ENCODE measurements at regions not wholly inside any gene's neighbourhood (a gene's known extent, or its start where the extent isn't known, plus 50 kb on each side); places are given as distances from the start of the nearest gene placed in this dataset.
"Not testable (repeated sequence)": the region's sequence is repeated elsewhere in the genome, so short reads cannot be mapped to it uniquely, and the experiment has no call there.

- H3K27me3 ChIP-seq, result no peaks in the 10 kb centered on the region
- no peak overlapping the region for H3K27ac ChIP-seq
- DNase-seq (no peak), ATAC-seq (no peak)
- H3K36me3 ChIP-seq, result no peaks in the 10 kb centered on the region
- no peak overlapping the region for H3K4me3 ChIP-seq
- peaks cover 0 to 15% (median under 1%) of the 10 kb centered on the region in 12 donors for H3K4me1 ChIP-seq
- intact Hi-C loops (cut with DNase I), result no loop called here
- peaks cover 0 to 19% (median 2%) of the 10 kb centered on the region in 12 donors for H3K9me3 ChIP-seq
- TF ChIP-seq POLR2A (IDR thresholded peaks at IDR 0.05) (no peak), CTCF (IDR thresholded peaks at IDR 0.05) (no peak)
- 69 to 81% (median 72%) methylated on average over 5 of the region's 5 CpGs for WGBS, 4 donors
These were observed 99.1 kb upstream of the UGP2 start for GRCh38 chr2:63742580-63742976.

- Histone ChIP-seq H3K4me1 (peaks cover 0 to 15% (median 0%) of the 10 kb centered on the region in 12 donors), H3K4me3 (no peak overlapping the region), H3K9me3 (peaks cover 0 to 19% (median 2%) of the 10 kb centered on the region in 12 donors), H3K27ac (no peak overlapping the region), H3K36me3 (no peaks in the 10 kb centered on the region), H3K27me3 (no peaks in the 10 kb centered on the region)
- WGBS, 4 donors, result 72 to 84% (median 81%) methylated on average over 2 of the region's 2 CpGs
- ATAC-seq, result no peak
- intact Hi-C loops (cut with DNase I), result no loop called here
- TF ChIP-seq CTCF (IDR thresholded peaks at IDR 0.05), result no peak
- TF ChIP-seq POLR2A (IDR thresholded peaks at IDR 0.05), result no peak
- DNase-seq, result no peak
These were observed 98.3 kb upstream of the UGP2 start for GRCh38 chr2:63743170-63743981.

DNA sequence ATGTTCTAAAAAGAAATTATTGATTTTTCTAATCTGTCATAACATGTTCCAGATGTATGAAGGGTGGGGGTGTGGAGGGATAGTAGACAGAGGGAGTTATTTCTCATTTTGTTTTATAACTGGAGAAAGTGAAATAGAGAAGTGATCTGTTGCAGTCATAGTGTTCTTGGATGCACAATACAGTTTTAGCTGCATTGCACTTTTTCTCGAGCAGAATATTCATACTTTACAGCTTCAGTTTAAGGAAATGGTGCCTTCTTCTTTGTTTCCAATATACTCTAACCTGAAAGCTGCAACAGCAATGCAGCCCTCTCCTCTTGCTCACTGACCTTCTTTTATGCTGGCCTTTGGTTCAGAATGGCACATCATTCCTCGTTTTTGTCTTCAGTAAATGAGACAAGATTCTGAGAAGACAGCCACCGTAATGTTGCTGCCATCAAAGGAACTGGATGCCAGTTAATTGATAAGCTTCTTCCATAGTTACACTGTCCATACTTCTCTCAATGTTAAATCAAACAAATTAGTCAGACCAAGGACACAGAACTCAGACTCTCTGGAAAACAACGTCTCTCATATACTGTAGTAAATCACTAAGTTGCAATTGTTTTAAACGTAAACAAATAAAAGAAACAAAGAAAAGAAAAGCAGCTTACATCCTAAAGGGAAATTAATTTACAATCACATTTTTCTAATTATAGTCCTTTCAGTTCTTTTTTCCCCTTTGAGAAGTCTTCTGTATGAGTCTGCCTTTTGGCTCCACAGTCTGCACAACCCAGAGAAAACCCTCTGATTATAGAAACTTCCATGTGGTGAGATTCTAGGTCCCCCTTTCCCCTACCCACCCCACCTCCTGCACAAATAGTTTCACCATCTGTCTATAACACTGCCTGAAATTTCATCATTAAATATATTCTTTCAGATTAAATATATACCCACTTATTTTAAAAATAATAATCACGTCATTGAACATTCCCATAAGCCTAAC, 97.4 kb upstream of the UGP2 start:
- Histone ChIP-seq H3K9me3 (peaks cover 0 to 17% (median under 1%) of the 10 kb centered on the region in 12 donors), H3K4me1 (peaks cover 0 to 15% (median 0%) of the 10 kb centered on the region in 12 donors), H3K4me3 (no peak overlapping the region), H3K27ac (no peak overlapping the region), H3K36me3 (no peaks in the 10 kb centered on the region), H3K27me3 (no peaks in the 10 kb centered on the region)
- WGBS, 4 donors, result 73 to 86% (median 78%) methylated on average over 6 of the region's 6 CpGs
- intact Hi-C loops (cut with DNase I), result no loop called here
- DNase-seq (no peak), ATAC-seq (no peak)
- no peak for TF ChIP-seq POLR2A (IDR thresholded peaks at IDR 0.05)
- TF ChIP-seq CTCF (IDR thresholded peaks at IDR 0.05), result no peak

- ATAC-seq; H3K27ac ChIP-seq; H3K36me3 ChIP-seq; H3K27me3 ChIP-seq; H3K4me3 ChIP-seq; intact Hi-C loops (cut with DNase I); DNase-seq: not testable (repeated sequence)
- WGBS, 4 donors, result 83 to 92% (median 86%) methylated on average over 8 of the region's 8 CpGs
- Histone ChIP-seq H3K9me3 (peaks cover 0 to 12% (median 0%) of the 10 kb centered on the region in 12 donors), H3K4me1 (peaks cover 0 to 15% (median 0%) of the 10 kb centered on the region in 12 donors)
These were observed 95.1 kb upstream of the UGP2 start for GRCh38 chr2:63746548-63746947.
